Prostate gland (tissue), 2 donors: ENCODE measurements at regions not wholly inside any gene's neighbourhood (a gene's known extent, or its start where the extent isn't known, plus 50 kb on each side); places are given as distances from the start of the nearest gene placed in this dataset.

Source experiments
- POLR2AphosphoS5 ChIP-seq: sonication (generic); formaldehyde crosslinking; IDR thresholded peaks from one replicate; pipeline ENCODE4 v1.6.1; 2017; ENCODE audit warnings: antibody characterized with exemption
- TF ChIP-seq, protein P1 (sequence below), 4 experiments: fragments of 200-600 bp in 2 of 4; fragments of 450-650 bp in 2 of 4; sonication (generic) in 2 of 4; IDR thresholded peaks; 1 replicate in 3 of 4; 2 replicates in 1 of 4; pipeline ENCODE4 v1.5.1; 2016 to 2019; ENCODE audit warnings: antibody characterized with exemption in 4 of 4, mild to moderate bottlenecking in 2 of 4, moderate library complexity in 2 of 4

GRCh38 chr5:124639095-124639665 is 107.3 kb downstream of the ZNF608 start:
- TF ChIP-seq POLR2AphosphoS5: no peak
- TF ChIP-seq, protein P1, sequence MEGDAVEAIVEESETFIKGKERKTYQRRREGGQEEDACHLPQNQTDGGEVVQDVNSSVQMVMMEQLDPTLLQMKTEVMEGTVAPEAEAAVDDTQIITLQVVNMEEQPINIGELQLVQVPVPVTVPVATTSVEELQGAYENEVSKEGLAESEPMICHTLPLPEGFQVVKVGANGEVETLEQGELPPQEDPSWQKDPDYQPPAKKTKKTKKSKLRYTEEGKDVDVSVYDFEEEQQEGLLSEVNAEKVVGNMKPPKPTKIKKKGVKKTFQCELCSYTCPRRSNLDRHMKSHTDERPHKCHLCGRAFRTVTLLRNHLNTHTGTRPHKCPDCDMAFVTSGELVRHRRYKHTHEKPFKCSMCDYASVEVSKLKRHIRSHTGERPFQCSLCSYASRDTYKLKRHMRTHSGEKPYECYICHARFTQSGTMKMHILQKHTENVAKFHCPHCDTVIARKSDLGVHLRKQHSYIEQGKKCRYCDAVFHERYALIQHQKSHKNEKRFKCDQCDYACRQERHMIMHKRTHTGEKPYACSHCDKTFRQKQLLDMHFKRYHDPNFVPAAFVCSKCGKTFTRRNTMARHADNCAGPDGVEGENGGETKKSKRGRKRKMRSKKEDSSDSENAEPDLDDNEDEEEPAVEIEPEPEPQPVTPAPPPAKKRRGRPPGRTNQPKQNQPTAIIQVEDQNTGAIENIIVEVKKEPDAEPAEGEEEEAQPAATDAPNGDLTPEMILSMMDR (IDR thresholded peaks at IDR 0.05): no peak
